SK-N-SH (cell line): ENCODE measurements at regions not wholly inside any gene's neighbourhood (a gene's known extent, or its start where the extent isn't known, plus 50 kb on each side); places are given as distances from the start of the nearest gene placed in this dataset.

ENCODE experiments used
- CTCF ChIA-PET: fragments of 300-600, 350-600 bp; formaldehyde crosslinking; extraction: SDS; loops from one replicate; lab custom pipeline; 2021; lab: Yijun Ruan, JAX
- POLR2A ChIA-PET: fragments of 350-600 bp; sonication (Branson Sonifier 250); formaldehyde crosslinking; extraction: SDS; loops from one replicate; lab custom pipeline; 2020; ENCODE audit warnings: antibody characterized with exemption, inconsistent platforms; lab: Yijun Ruan, JAX
- DNase-seq: peaks from one replicate; pipeline ENCODE4 v3.0.0; 2012
- H2AFZ ChIP-seq: fragments of 200-600 bp; sonication (generic); 2 replicates; pipeline ENCODE4 v1.8.1; 2016; ENCODE audit warnings: antibody characterized with exemption, mild to moderate bottlenecking, low read depth
- H3F3A ChIP-seq: fragments of 200-600 bp; sonication (generic); replicated peaks from 2 replicates; pipeline ENCODE3; 2016; ENCODE audit warnings: antibody characterized with exemption, mild to moderate bottlenecking; ENCODE audit not compliant: insufficient read depth
- H3K27ac ChIP-seq, 2 experiments: fragments of 200-500 bp in 1 of 2; fragments of 200-600 bp in 1 of 2; sonication (Bioruptor generic) in 1 of 2; sonication (generic), shearing (Covaris generic) in 1 of 2; 2 replicates each; pipeline versions ENCODE4 v1.5.1 to v1.6.1; 2014 to 2016; ENCODE audit warnings: low read depth in 2 of 2, inconsistent platforms in 1 of 2, low read length in 1 of 2, mild to moderate bottlenecking in 1 of 2, mixed read lengths in 1 of 2
- H3K27me3 ChIP-seq: fragments of 200-600 bp; sonication (generic), shearing (Covaris generic); 2 replicates; pipeline ENCODE4 v1.6.1; 2016; ENCODE audit warnings: mixed run types; ENCODE audit not compliant: insufficient read depth
- H3K36me3 ChIP-seq, 2 experiments: fragments of 200-500 bp in 1 of 2; fragments of 200-600 bp in 1 of 2; sonication (Bioruptor generic) in 1 of 2; sonication (generic) in 1 of 2; replicated peaks in 1 of 2; 2 replicates each; pipeline versions ENCODE3 to v1.5.1; 2014 to 2016; ENCODE audit warnings: low read length in 1 of 2, mild to moderate bottlenecking in 1 of 2; ENCODE audit not compliant: insufficient read depth in 2 of 2, control insufficient read depth in 1 of 2
- H3K4me1 ChIP-seq, 2 experiments: fragments of 200-500 bp in 1 of 2; fragments of 200-600 bp in 1 of 2; sonication (Bioruptor generic) in 1 of 2; sonication (generic), shearing (Covaris generic) in 1 of 2; 2 replicates each; pipeline versions ENCODE4 v1.5.1 to v1.6.1; 2014 to 2016; ENCODE audit warnings: low read depth in 1 of 2, low read length in 1 of 2, mixed run types in 1 of 2; ENCODE audit not compliant: insufficient read depth in 2 of 2, control insufficient read depth in 1 of 2
- H3K4me2 ChIP-seq: fragments of 200-600 bp; sonication (generic), shearing (Covaris generic); 2 replicates; pipeline ENCODE4 v1.6.1; 2017; ENCODE audit warnings: mixed run types
- H3K4me3 ChIP-seq, 2 experiments: fragments of 200-500 bp in 1 of 2; fragments of 200-600 bp in 1 of 2; sonication (Bioruptor generic) in 1 of 2; sonication (generic), shearing (Covaris generic) in 1 of 2; 2 replicates each; pipeline versions ENCODE4 v1.5.1 to v1.8.1; 2014 to 2016; ENCODE audit warnings: low read depth in 2 of 2, inconsistent platforms in 1 of 2, low read length in 1 of 2, mild to moderate bottlenecking in 1 of 2, mixed read lengths in 1 of 2, moderate library complexity in 1 of 2
- H3K79me2 ChIP-seq: fragments of 200-600 bp; sonication (generic); 2 replicates; pipeline ENCODE4 v1.8.1; 2017; ENCODE audit warnings: mild to moderate bottlenecking; ENCODE audit not compliant: insufficient read depth
- H3K9ac ChIP-seq: fragments of 200-600 bp; sonication (generic); 2 replicates; pipeline ENCODE4 v1.6.1; 2017; ENCODE audit warnings: mixed run types
- H3K9me2 ChIP-seq: fragments of 200-600 bp; sonication (generic); 2 replicates; pipeline ENCODE4 v1.6.1; 2017; ENCODE audit warnings: mixed run types
- H3K9me3 ChIP-seq: fragments of 200-600 bp; sonication (generic); 2 replicates; pipeline ENCODE4 v1.6.1; 2017; ENCODE audit warnings: mixed run types, mild to moderate bottlenecking, moderate library complexity
- H4K20me1 ChIP-seq: fragments of 200-600 bp; sonication (generic); 2 replicates; pipeline ENCODE4 v1.6.1; 2017; ENCODE audit warnings: mild to moderate bottlenecking, mixed run types; ENCODE audit not compliant: insufficient read depth
- ELF1 ChIP-seq: IDR thresholded peaks from 2 replicates; pipeline ENCODE4 v1.4.0; 2012
- FOXJ3 ChIP-seq: sonication (generic); formaldehyde crosslinking; IDR thresholded peaks from 2 replicates; pipeline ENCODE4 v1.5.1; 2020; ENCODE audit warnings: mild to moderate bottlenecking, missing genetic modification reagents
- GABPA ChIP-seq: IDR thresholded peaks from 2 replicates; pipeline ENCODE4 v1.4.0; 2012; ENCODE audit warnings: low read depth, mild to moderate bottlenecking
- JUND ChIP-seq: IDR thresholded peaks from 2 replicates; pipeline ENCODE4 v1.4.0; 2012
- MEF2A ChIP-seq: IDR thresholded peaks from 2 replicates; pipeline ENCODE4 v1.4.0; 2012; ENCODE audit warnings: low read depth, borderline replicate concordance
- MXI1 ChIP-seq: IDR thresholded peaks from 2 replicates; pipeline ENCODE4 v1.6.1; 2012; ENCODE audit warnings: mild to moderate bottlenecking, low read depth, low read length, improper control_type of control experiment
- NRF1 ChIP-seq: IDR thresholded peaks from 2 replicates; pipeline ENCODE4 v1.6.1; 2012; ENCODE audit warnings: low read depth, mild to moderate bottlenecking, low read length
- POLR2AphosphoS5 ChIP-seq: IDR thresholded peaks from 2 replicates; pipeline ENCODE4 v1.6.1; 2012; ENCODE audit warnings: low read depth, low read length
- RFX5 ChIP-seq: IDR thresholded peaks from 2 replicates; pipeline ENCODE4 v1.6.1; 2012; ENCODE audit warnings: mild to moderate bottlenecking, improper control_type of control experiment, low read length
- SIN3A ChIP-seq: IDR thresholded peaks from 2 replicates; pipeline ENCODE4 v1.6.1; 2012; ENCODE audit warnings: low read depth, mild to moderate bottlenecking, low read length, moderate library complexity, borderline replicate concordance
- TAF1 ChIP-seq: IDR thresholded peaks from 2 replicates; pipeline ENCODE4 v1.6.1; 2012; ENCODE audit warnings: low read depth, mild to moderate bottlenecking, low read length, moderate library complexity, borderline replicate concordance
- YY1 ChIP-seq: IDR thresholded peaks from 2 replicates; pipeline ENCODE4 v1.4.0; 2012; ENCODE audit warnings: low read depth, mild to moderate bottlenecking
- WGBS: methylation state at CpG from one replicate; pipeline ENCODE4 v1.1.6; 2017; ENCODE audit warnings: low lambda C conversion rate; 5-methylcytosine and 5-hydroxymethylcytosine counted together
- TF ChIP-seq, protein P1 (sequence below): fragments of 200-600 bp; sonication (generic); IDR thresholded peaks from 2 replicates; pipeline ENCODE4 v1.6.1; 2017; ENCODE audit warnings: antibody characterized with exemption, mild to moderate bottlenecking, moderate library complexity
- TF ChIP-seq, protein P2 (sequence below): IDR thresholded peaks from 2 replicates; pipeline ENCODE4 v1.4.0; 2012; ENCODE audit warnings: low read depth, borderline replicate concordance
- TF ChIP-seq, protein P3 (sequence below): fragments of 150-350 bp; IDR thresholded peaks from 2 replicates; pipeline ENCODE4 v1.6.1; 2017; ENCODE audit warnings: antibody characterized with exemption, low read length, low read depth, borderline replicate concordance
- TF ChIP-seq, protein P4 (sequence below): fragments of 150-350 bp; IDR thresholded peaks from 2 replicates; pipeline ENCODE4 v1.6.1; 2016; ENCODE audit warnings: mild to moderate bottlenecking, low read depth, low read length
- TF ChIP-seq, protein P5 (sequence below): IDR thresholded peaks from 2 replicates; pipeline ENCODE4; 2012
- TF ChIP-seq, protein P6 (sequence below): IDR thresholded peaks from 2 replicates; pipeline ENCODE4 v1.6.1; 2012; ENCODE audit warnings: mild to moderate bottlenecking, low read depth, low read length, moderate library complexity

DNA sequence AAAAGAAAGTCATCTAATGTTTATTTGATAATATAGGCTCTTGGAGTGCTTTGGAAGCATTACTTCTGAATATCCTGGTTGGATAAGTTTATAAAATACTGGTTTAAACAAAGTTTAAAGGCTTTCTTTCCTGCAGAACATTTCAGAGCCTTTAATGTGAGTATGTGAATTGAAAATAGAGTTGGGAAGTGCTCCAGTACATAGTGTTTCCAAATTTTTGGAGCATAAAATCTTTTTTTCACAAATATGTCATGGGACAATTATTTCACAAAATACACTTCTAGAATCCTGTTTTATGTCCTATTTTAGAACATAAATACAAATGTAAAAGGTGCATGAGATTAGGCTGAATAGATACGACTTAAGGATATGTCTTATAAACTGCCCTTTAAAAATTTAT, 158.9 kb upstream of the HNRNPA3 start:
- Histone ChIP-seq H3K4me2 (no peak overlapping the region), H3K27me3 (no peaks in the 10 kb centered on the region), H4K20me1 (no peaks in the 10 kb centered on the region), H3K9me3 (no peaks in the 10 kb centered on the region), H3K36me3 (no peaks in the 10 kb centered on the region), H3K4me1 (peaks cover 0 to 7% of the 10 kb centered on the region in 2 experiments; a peak in 2 of 4 replicates), H3K9ac (no peak overlapping the region), H2AFZ (no peak overlapping the region), H3K9me2 (no peaks in the 10 kb centered on the region), H3K79me2 (no peaks in the 10 kb centered on the region), H3K4me3 (no peak overlapping the region), H3K27ac (no peak overlapping the region), H3F3A (no peaks in the 10 kb centered on the region)
- WGBS: 30% methylated on average over 1 of the region's 1 CpG
- no peak for DNase-seq
- TF ChIP-seq, protein P1, sequence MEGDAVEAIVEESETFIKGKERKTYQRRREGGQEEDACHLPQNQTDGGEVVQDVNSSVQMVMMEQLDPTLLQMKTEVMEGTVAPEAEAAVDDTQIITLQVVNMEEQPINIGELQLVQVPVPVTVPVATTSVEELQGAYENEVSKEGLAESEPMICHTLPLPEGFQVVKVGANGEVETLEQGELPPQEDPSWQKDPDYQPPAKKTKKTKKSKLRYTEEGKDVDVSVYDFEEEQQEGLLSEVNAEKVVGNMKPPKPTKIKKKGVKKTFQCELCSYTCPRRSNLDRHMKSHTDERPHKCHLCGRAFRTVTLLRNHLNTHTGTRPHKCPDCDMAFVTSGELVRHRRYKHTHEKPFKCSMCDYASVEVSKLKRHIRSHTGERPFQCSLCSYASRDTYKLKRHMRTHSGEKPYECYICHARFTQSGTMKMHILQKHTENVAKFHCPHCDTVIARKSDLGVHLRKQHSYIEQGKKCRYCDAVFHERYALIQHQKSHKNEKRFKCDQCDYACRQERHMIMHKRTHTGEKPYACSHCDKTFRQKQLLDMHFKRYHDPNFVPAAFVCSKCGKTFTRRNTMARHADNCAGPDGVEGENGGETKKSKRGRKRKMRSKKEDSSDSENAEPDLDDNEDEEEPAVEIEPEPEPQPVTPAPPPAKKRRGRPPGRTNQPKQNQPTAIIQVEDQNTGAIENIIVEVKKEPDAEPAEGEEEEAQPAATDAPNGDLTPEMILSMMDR: no peak
- TF ChIP-seq, protein P2, sequence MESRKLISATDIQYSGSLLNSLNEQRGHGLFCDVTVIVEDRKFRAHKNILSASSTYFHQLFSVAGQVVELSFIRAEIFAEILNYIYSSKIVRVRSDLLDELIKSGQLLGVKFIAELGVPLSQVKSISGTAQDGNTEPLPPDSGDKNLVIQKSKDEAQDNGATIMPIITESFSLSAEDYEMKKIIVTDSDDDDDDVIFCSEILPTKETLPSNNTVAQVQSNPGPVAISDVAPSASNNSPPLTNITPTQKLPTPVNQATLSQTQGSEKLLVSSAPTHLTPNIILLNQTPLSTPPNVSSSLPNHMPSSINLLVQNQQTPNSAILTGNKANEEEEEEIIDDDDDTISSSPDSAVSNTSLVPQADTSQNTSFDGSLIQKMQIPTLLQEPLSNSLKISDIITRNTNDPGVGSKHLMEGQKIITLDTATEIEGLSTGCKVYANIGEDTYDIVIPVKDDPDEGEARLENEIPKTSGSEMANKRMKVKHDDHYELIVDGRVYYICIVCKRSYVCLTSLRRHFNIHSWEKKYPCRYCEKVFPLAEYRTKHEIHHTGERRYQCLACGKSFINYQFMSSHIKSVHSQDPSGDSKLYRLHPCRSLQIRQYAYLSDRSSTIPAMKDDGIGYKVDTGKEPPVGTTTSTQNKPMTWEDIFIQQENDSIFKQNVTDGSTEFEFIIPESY: no peak
- TF ChIP-seq, protein P3, sequence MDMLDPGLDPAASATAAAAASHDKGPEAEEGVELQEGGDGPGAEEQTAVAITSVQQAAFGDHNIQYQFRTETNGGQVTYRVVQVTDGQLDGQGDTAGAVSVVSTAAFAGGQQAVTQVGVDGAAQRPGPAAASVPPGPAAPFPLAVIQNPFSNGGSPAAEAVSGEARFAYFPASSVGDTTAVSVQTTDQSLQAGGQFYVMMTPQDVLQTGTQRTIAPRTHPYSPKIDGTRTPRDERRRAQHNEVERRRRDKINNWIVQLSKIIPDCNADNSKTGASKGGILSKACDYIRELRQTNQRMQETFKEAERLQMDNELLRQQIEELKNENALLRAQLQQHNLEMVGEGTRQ: no peak
- TF ChIP-seq YY1 (no peak), FOXJ3 (no peak), MEF2A (no peak), GABPA (no peak), MXI1 (no peak), NRF1 (no peak), JUND (no peak), SIN3A (no peak), TAF1 (no peak), POLR2AphosphoS5 (no peak), ELF1 (no peak), RFX5 (no peak)
- TF ChIP-seq, protein P4, sequence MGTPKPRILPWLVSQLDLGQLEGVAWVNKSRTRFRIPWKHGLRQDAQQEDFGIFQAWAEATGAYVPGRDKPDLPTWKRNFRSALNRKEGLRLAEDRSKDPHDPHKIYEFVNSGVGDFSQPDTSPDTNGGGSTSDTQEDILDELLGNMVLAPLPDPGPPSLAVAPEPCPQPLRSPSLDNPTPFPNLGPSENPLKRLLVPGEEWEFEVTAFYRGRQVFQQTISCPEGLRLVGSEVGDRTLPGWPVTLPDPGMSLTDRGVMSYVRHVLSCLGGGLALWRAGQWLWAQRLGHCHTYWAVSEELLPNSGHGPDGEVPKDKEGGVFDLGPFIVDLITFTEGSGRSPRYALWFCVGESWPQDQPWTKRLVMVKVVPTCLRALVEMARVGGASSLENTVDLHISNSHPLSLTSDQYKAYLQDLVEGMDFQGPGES: no peak
- TF ChIP-seq, protein P5, sequence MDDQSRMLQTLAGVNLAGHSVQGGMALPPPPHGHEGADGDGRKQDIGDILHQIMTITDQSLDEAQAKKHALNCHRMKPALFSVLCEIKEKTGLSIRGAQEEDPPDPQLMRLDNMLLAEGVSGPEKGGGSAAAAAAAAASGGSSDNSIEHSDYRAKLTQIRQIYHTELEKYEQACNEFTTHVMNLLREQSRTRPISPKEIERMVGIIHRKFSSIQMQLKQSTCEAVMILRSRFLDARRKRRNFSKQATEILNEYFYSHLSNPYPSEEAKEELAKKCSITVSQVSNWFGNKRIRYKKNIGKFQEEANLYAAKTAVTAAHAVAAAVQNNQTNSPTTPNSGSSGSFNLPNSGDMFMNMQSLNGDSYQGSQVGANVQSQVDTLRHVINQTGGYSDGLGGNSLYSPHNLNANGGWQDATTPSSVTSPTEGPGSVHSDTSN: no peak
- TF ChIP-seq, protein P6, sequence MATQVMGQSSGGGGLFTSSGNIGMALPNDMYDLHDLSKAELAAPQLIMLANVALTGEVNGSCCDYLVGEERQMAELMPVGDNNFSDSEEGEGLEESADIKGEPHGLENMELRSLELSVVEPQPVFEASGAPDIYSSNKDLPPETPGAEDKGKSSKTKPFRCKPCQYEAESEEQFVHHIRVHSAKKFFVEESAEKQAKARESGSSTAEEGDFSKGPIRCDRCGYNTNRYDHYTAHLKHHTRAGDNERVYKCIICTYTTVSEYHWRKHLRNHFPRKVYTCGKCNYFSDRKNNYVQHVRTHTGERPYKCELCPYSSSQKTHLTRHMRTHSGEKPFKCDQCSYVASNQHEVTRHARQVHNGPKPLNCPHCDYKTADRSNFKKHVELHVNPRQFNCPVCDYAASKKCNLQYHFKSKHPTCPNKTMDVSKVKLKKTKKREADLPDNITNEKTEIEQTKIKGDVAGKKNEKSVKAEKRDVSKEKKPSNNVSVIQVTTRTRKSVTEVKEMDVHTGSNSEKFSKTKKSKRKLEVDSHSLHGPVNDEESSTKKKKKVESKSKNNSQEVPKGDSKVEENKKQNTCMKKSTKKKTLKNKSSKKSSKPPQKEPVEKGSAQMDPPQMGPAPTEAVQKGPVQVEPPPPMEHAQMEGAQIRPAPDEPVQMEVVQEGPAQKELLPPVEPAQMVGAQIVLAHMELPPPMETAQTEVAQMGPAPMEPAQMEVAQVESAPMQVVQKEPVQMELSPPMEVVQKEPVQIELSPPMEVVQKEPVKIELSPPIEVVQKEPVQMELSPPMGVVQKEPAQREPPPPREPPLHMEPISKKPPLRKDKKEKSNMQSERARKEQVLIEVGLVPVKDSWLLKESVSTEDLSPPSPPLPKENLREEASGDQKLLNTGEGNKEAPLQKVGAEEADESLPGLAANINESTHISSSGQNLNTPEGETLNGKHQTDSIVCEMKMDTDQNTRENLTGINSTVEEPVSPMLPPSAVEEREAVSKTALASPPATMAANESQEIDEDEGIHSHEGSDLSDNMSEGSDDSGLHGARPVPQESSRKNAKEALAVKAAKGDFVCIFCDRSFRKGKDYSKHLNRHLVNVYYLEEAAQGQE: no peak
- ChIA-PET CTCF (interaction anchor here (0.8 to 1.5 kb wide), 3 partner anchors 92 to 400 kb away, joined by 3 read pairs; no protein-coding TSS in a partner anchor), POLR2A (no interaction called here)
